DND-41 (cell line): ENCODE measurements at regions not wholly inside any gene's neighbourhood (a gene's known extent, or its start where the extent isn't known, plus 50 kb on each side); places are given as distances from the start of the nearest gene placed in this dataset.

Experiments used
- CTCF ChIP-seq: IDR thresholded peaks from 2 replicates; pipeline ENCODE4 v1.5.1; 2012; ENCODE audit warnings: borderline replicate concordance, low read length, moderate library complexity, mild to moderate bottlenecking; ENCODE audit not compliant: poor library complexity, severe bottlenecking; ENCODE audit errors: extremely low read depth
- EZH2 ChIP-seq: IDR thresholded peaks from 3 replicates; pipeline ENCODE4 v1.6.1; 2012; ENCODE audit warnings: borderline replicate concordance, low read depth, mild to moderate bottlenecking, moderate library complexity, low read length, inconsistent platforms; ENCODE audit not compliant: severe bottlenecking

- no peak for TF ChIP-seq CTCF
- TF ChIP-seq EZH2 = no peak
These were observed 103.8 kb upstream of the PRR20G start for GRCh38 chr3:127391436-127392155.
